ENCODE measurements at regions not wholly inside any gene's neighbourhood (a gene's known extent, or its start where the extent isn't known, plus 50 kb on each side); places are given as distances from the start of the nearest gene placed in this dataset.

DNA sequence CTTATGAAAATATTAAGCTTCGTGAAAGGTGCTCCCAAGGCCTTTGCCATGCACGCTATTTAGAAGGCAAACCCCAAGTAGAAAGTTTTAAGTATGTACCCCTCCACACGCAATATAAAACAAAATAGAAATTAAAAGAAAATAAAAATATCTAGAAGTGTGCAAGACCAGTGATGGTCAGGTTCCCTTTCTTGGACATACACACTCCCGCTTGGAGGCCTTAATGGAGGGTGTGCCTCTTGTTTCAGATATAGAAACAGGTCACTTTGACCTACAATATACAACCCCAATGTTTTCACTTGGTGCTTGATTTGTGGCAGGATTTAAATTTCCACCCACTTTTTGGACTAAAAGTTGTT lies 127.4 kb upstream of the STC2 start:
- Histone ChIP-seq H3K9me2 (replicated peaks; ENCODE audit: low read length) (no peaks in the 10 kb centered on the region), H3K27ac (ENCODE audit: low read length) (peak overlapping the region; percentile 95), H4K20me1 (ENCODE audit: low read length) (no peaks in the 10 kb centered on the region), H3K36me3 (ENCODE audit: low read depth, low read length) (no peaks in the 10 kb centered on the region), H3K9me3 (ENCODE audit: low read length) (no peaks in the 10 kb centered on the region), H3K4me2 (ENCODE audit: low read length) (peak overlapping the region; percentile 44), H3K27me3 (ENCODE audit: low read length) (no peaks in the 10 kb centered on the region), H3K9ac (ENCODE audit: low read length) (peak overlapping the region; percentile 90), H3K4me1 (ENCODE audit: insufficient read depth, low read length) (peaks cover 64% of the 10 kb centered on the region), H2AFZ (ENCODE audit: low read length) (no peak overlapping the region), H3K79me2 (ENCODE audit: low read length) (no peaks in the 10 kb centered on the region), H3F3A (ENCODE audit: low read length, unreplicated experiment) (peaks cover 15% of the 10 kb centered on the region), H3K4me3 (ENCODE audit: low read length) (no peak overlapping the region)
- ChIA-PET CTCF (interaction anchor here (1.0 kb wide), 1 partner anchor 117 kb away, joined by 3 read pairs; no protein-coding TSS in a partner anchor), POLR2A (ENCODE audit: unreplicated experiment) (interaction anchor here (1.1 kb wide), 1 partner anchor 128 kb away, joined by 5 read pairs; the partner anchor contains the start of gene STC2)
- BruUV-seq (replicated peaks): no TSS peak
- intact Hi-C loops (cut with micrococcal nuclease): loop anchor here (1.0 to 10.0 kb wide), 7 partner anchors 17 to 681 kb away; partner anchors contain the start of genes DUSP1 and STC2
- ATAC-seq (peak; percentile 3), DNase-seq (no peak)
- TF ChIP-seq EZH2 (IDR thresholded peaks at IDR 0.05; ENCODE audit: low read length, unreplicated experiment): no peak

DNA sequence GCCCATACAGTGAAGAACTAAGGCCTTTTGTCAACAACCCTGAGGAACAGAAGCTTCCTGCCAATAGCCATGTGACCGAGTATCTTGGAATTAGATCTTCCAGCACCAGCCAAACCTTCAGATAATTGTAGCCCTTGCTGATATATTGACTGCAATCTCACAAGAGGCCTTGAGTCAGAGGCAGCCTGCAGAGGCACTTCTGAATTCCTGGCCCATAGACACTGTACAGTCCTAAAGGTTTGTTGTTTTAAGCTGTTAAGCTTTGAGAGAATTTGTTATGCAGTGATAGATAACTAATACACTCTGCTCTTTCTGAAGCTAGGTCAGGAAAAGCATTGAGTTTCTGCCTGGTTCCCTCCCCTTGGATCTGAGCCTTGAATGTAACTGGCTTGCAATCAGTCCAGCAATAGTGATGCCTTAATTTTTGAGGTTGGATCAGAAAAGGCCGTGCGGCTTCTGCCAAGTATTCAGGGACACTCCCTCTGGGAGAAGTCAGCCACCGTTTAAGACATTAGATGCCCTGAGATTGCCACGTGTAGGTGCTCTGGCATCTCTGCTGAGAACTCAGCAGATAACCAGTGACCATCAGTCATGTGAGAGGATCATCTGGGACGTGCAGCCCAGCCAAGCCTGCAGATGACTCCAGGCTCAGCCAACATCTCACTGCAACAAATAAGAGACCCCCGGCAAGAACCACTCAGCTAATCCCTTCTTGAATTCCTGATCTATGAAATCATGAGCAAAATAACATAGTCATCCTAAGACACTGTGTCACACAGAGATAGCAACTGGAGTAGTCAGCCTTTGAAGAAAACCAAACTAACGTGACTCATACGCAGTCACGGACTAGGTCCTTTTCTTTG lies 126.8 kb upstream of the STC2 start:
- H3K36me3 ChIP-seq (ENCODE audit: low read depth, low read length): no peaks in the 10 kb centered on the region
- peaks cover 64% of the 10 kb centered on the region for H3K4me1 ChIP-seq (ENCODE audit: insufficient read depth, low read length)
- DNase-seq (peak; percentile 99), ATAC-seq (peak; percentile 74)
- H3K27me3 ChIP-seq (ENCODE audit: low read length): no peaks in the 10 kb centered on the region
- CTCF ChIA-PET: interaction anchor here (0.6 to 1.0 kb wide), 3 partner anchors 18 to 124 kb away, joined by 3 to 4 read pairs (median 3); no protein-coding TSS in a partner anchor
- no peaks in the 10 kb centered on the region for H3K9me3 ChIP-seq (ENCODE audit: low read length)
- no peak overlapping the region for H3K4me3 ChIP-seq (ENCODE audit: low read length)
- H3F3A ChIP-seq (ENCODE audit: low read length, unreplicated experiment): peaks cover 15% of the 10 kb centered on the region
- intact Hi-C loops (cut with micrococcal nuclease): loop anchor here (1.0 to 10.0 kb wide), 7 partner anchors 17 to 680 kb away; partner anchors contain the start of genes DUSP1 and STC2
- H3K79me2 ChIP-seq (ENCODE audit: low read length): no peaks in the 10 kb centered on the region
- TSS peak; percentile 73 for BruUV-seq (replicated peaks)
- no peak for TF ChIP-seq CTCF (conservative IDR thresholded peaks at IDR 0.05; ENCODE audit: low read depth, low read length)
- TF ChIP-seq EZH2 (IDR thresholded peaks at IDR 0.05; ENCODE audit: low read length, unreplicated experiment): no peak
- TF ChIP-seq EZH2phosphoT487 (IDR thresholded peaks at IDR 0.05; ENCODE audit: borderline replicate concordance, low read length): no peak
- H4K20me1 ChIP-seq (ENCODE audit: low read length): no peaks in the 10 kb centered on the region
- H2AFZ ChIP-seq (ENCODE audit: low read length): no peak overlapping the region
- H3K9me2 ChIP-seq (replicated peaks; ENCODE audit: low read length): no peaks in the 10 kb centered on the region
- H3K9ac ChIP-seq (ENCODE audit: low read length): peak overlapping the region; percentile 90
- H3K27ac ChIP-seq (ENCODE audit: low read length): peak overlapping the region; percentile 95
- POLR2A ChIA-PET (ENCODE audit: unreplicated experiment): interaction anchor here (1.1 kb wide), 1 partner anchor 127 kb away, joined by 5 read pairs; the partner anchor contains the start of gene STC2
- peak overlapping the region; percentile 47 for H3K4me2 ChIP-seq (ENCODE audit: low read length)

- ATAC-seq (0 out of 2 replicates have a peak, but pooled peaks have one; percentile 0), DNase-seq (peak; percentile 61)
- no peaks in the 10 kb centered on the region for H3K36me3 ChIP-seq (ENCODE audit: low read depth, low read length)
- no TSS peak for BruUV-seq (replicated peaks)
- no peaks in the 10 kb centered on the region for H4K20me1 ChIP-seq (ENCODE audit: low read length)
- H3K79me2 ChIP-seq (ENCODE audit: low read length): no peaks in the 10 kb centered on the region
- peak overlapping the region; percentile 47 for H3K4me2 ChIP-seq (ENCODE audit: low read length)
- ChIA-PET POLR2A (ENCODE audit: unreplicated experiment) (no interaction called here), CTCF (interaction anchor here (0.5 to 1.0 kb wide), 2 partner anchors 18 to 162 kb away, joined by 3 to 4 read pairs; no protein-coding TSS in a partner anchor)
- peaks cover 64% of the 10 kb centered on the region for H3K4me1 ChIP-seq (ENCODE audit: insufficient read depth, low read length)
- H3K27me3 ChIP-seq (ENCODE audit: low read length): no peaks in the 10 kb centered on the region
- no peak overlapping the region for H2AFZ ChIP-seq (ENCODE audit: low read length)
- no peak overlapping the region for H3K4me3 ChIP-seq (ENCODE audit: low read length)
- peaks cover 15% of the 10 kb centered on the region for H3F3A ChIP-seq (ENCODE audit: low read length, unreplicated experiment)
- H3K9me2 ChIP-seq (replicated peaks; ENCODE audit: low read length): no peaks in the 10 kb centered on the region
- H3K9ac ChIP-seq (ENCODE audit: low read length): peak overlapping the region; percentile 90
- H3K9me3 ChIP-seq (ENCODE audit: low read length): no peaks in the 10 kb centered on the region
- TF ChIP-seq EZH2phosphoT487 (IDR thresholded peaks at IDR 0.05; ENCODE audit: borderline replicate concordance, low read length) (no peak), CTCF (conservative IDR thresholded peaks at IDR 0.05; ENCODE audit: low read depth, low read length) (no peak), EZH2 (IDR thresholded peaks at IDR 0.05; ENCODE audit: low read length, unreplicated experiment) (no peak)
- intact Hi-C loops (cut with micrococcal nuclease): loop anchor here (2.0 to 10.0 kb wide), 3 partner anchors 34 to 680 kb away; partner anchors contain the start of gene DUSP1
- peak overlapping the region; percentile 95 for H3K27ac ChIP-seq (ENCODE audit: low read length)
These were observed 126.1 kb upstream of the STC2 start for GRCh38 chr5:173454361-173454735.

Measured in PC-3 (cell line).